HL-60 (cell line): ENCODE measurements at regions not wholly inside any gene's neighbourhood (a gene's known extent, or its start where the extent isn't known, plus 50 kb on each side); places are given as distances from the start of the nearest gene placed in this dataset.
A peak's percentile ranks its signal among the peaks of the same experiment; 100 is the strongest.

Experiments
- DNase-seq, 2 experiments: peaks; one replicate each; pipeline ENCODE4 v3.0.0-alpha.2; 2010 to 2020; ENCODE audit warnings: low read depth in 1 of 2, low spot score in 1 of 2
- H3K27ac ChIP-seq: fragments of 250-450 bp; sonication (Bioruptor Pico); replicated peaks from 2 replicates; pipeline ENCODE4 v1.5.1; 2020; ENCODE audit warnings: mild to moderate bottlenecking, moderate library complexity
- H3K27me3 ChIP-seq: fragments of 250-450 bp; sonication (Bioruptor Pico); 2 replicates; pipeline ENCODE4 v1.5.1; 2021; ENCODE audit warnings: mild to moderate bottlenecking, moderate library complexity; ENCODE audit not compliant: insufficient read depth, poor library complexity, severe bottlenecking
- H3K4me3 ChIP-seq: replicated peaks from 2 replicates; pipeline ENCODE4 v1.5.1; 2011; ENCODE audit warnings: mild to moderate bottlenecking, control low read depth, low read length; ENCODE audit not compliant: insufficient read depth
- GABPA ChIP-seq: IDR thresholded peaks from 2 replicates; pipeline ENCODE4 v1.6.1; 2012; ENCODE audit warnings: low read depth
- POLR2AphosphoS5 ChIP-seq: IDR thresholded peaks from 2 replicates; pipeline ENCODE4 v1.6.1; 2012; ENCODE audit warnings: low read depth
- SPI1 ChIP-seq: IDR thresholded peaks from 2 replicates; pipeline ENCODE4 v1.6.1; 2012; ENCODE audit warnings: low read depth, mild to moderate bottlenecking, borderline replicate concordance
- TF ChIP-seq, protein P1 (sequence below): IDR thresholded peaks from 2 replicates; pipeline ENCODE4 v1.6.1; 2012; ENCODE audit warnings: low read depth; ENCODE audit not compliant: insufficient replicate concordance
- TF ChIP-seq, protein P2 (sequence below): IDR thresholded peaks from one replicate; pipeline ENCODE4 v1.5.1; 2011; ENCODE audit warnings: low read length, control low read depth, inconsistent platforms; ENCODE audit not compliant: insufficient read depth

DNA sequence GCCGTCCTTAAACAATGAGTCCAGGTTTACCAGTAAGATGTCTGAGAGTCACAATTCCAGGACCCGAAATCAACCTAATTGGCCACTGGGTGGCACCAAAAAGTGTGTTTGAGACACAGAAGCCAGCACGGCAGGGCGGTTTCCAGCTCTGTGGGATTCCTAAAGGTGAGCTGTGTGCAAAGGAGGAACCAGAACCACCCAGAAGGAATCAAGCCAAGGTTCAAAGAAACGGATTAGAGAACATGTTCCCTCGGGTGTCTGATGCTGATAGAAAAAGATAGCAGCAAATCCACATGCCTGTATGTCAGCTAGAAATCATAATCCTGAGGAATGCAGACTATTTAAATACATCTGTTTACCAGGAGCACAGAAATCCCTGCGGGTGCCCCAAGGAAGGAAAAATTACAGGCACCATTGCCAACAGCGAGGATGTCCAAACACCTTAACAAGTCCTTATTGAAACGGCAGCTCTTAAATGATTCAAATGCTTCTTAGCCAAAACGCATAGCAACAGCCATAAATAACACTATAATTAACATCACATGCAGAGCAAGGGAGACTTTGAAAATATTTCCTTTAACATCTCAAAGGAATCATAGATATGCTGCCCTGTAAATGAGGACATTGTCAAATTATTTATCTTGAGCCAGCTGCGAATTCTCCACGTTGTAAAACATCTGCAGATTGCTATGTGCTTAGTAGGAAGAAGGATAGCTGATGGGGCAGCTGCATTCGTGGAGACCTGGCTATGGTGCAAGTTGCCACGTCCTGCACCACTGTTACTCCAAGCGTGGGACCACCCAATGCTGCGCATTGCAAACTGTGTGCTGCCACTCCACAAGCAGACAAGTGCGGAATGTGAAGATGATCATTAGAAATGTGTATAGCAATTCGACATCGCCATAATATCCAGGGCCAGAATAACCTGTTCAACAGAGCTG is 318.7 kb upstream of the NCKAP5 start:
- H3K27ac ChIP-seq: no peak overlapping the region
- peak; percentile 29 to 49 for DNase-seq
- H3K27me3 ChIP-seq: no peaks in the 10 kb centered on the region
- H3K4me3 ChIP-seq: no peak overlapping the region
- TF ChIP-seq POLR2AphosphoS5: no peak
- TF ChIP-seq, protein P1, sequence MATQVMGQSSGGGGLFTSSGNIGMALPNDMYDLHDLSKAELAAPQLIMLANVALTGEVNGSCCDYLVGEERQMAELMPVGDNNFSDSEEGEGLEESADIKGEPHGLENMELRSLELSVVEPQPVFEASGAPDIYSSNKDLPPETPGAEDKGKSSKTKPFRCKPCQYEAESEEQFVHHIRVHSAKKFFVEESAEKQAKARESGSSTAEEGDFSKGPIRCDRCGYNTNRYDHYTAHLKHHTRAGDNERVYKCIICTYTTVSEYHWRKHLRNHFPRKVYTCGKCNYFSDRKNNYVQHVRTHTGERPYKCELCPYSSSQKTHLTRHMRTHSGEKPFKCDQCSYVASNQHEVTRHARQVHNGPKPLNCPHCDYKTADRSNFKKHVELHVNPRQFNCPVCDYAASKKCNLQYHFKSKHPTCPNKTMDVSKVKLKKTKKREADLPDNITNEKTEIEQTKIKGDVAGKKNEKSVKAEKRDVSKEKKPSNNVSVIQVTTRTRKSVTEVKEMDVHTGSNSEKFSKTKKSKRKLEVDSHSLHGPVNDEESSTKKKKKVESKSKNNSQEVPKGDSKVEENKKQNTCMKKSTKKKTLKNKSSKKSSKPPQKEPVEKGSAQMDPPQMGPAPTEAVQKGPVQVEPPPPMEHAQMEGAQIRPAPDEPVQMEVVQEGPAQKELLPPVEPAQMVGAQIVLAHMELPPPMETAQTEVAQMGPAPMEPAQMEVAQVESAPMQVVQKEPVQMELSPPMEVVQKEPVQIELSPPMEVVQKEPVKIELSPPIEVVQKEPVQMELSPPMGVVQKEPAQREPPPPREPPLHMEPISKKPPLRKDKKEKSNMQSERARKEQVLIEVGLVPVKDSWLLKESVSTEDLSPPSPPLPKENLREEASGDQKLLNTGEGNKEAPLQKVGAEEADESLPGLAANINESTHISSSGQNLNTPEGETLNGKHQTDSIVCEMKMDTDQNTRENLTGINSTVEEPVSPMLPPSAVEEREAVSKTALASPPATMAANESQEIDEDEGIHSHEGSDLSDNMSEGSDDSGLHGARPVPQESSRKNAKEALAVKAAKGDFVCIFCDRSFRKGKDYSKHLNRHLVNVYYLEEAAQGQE: no peak
- TF ChIP-seq, protein P2, sequence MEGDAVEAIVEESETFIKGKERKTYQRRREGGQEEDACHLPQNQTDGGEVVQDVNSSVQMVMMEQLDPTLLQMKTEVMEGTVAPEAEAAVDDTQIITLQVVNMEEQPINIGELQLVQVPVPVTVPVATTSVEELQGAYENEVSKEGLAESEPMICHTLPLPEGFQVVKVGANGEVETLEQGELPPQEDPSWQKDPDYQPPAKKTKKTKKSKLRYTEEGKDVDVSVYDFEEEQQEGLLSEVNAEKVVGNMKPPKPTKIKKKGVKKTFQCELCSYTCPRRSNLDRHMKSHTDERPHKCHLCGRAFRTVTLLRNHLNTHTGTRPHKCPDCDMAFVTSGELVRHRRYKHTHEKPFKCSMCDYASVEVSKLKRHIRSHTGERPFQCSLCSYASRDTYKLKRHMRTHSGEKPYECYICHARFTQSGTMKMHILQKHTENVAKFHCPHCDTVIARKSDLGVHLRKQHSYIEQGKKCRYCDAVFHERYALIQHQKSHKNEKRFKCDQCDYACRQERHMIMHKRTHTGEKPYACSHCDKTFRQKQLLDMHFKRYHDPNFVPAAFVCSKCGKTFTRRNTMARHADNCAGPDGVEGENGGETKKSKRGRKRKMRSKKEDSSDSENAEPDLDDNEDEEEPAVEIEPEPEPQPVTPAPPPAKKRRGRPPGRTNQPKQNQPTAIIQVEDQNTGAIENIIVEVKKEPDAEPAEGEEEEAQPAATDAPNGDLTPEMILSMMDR: peak; percentile 23

GRCh38 chr2:133887676-133888040 is 319.4 kb upstream of the NCKAP5 start:
- no peak overlapping the region for H3K4me3 ChIP-seq
- no peak overlapping the region for H3K27ac ChIP-seq
- H3K27me3 ChIP-seq: no peaks in the 10 kb centered on the region
- no peak for TF ChIP-seq GABPA
- TF ChIP-seq, protein P1: no peak
- TF ChIP-seq, protein P2: no peak
- TF ChIP-seq POLR2AphosphoS5: no peak
- TF ChIP-seq SPI1: no peak
- no peak for DNase-seq

GRCh38 chr2:133888107-133888506 is 319.8 kb upstream of the NCKAP5 start:
- TF ChIP-seq, protein P2: no peak
- TF ChIP-seq SPI1: no peak
- no peak for TF ChIP-seq POLR2AphosphoS5
- no peak for TF ChIP-seq GABPA
- TF ChIP-seq, protein P1: no peak
- H3K4me3 ChIP-seq: no peak overlapping the region
- no peak overlapping the region for H3K27ac ChIP-seq
- H3K27me3 ChIP-seq: no peaks in the 10 kb centered on the region
- DNase-seq: no peak
